ENCODE measurements at regions not wholly inside any gene's neighbourhood (a gene's known extent, or its start where the extent isn't known, plus 50 kb on each side); places are given as distances from the start of the nearest gene placed in this dataset.
"Not testable (repeated sequence)": the region's sequence is repeated elsewhere in the genome, so short reads cannot be mapped to it uniquely, and the experiment has no call there.

GRCh38 chr1:103958699-103959098, 209.0 kb downstream of the AMY1C start:
- Mint-ChIP-seq H3K27ac (no peak overlapping the region), H3K4me1 (peaks cover 8% of the 10 kb centered on the region), H3K27me3 (no peaks in the 10 kb centered on the region), H3K36me3 (no peaks in the 10 kb centered on the region), H3K9me3 (no peaks in the 10 kb centered on the region), H3K4me3 (no peak overlapping the region)
- no peak for ATAC-seq

GRCh38 chr1:103959565-103959964, 209.9 kb downstream of the AMY1C start:
- H3K27me3 Mint-ChIP-seq = no peaks in the 10 kb centered on the region
- peaks cover 8% of the 10 kb centered on the region for H3K4me1 Mint-ChIP-seq
- H3K9me3 Mint-ChIP-seq = no peaks in the 10 kb centered on the region
- no peak for ATAC-seq
- no peaks in the 10 kb centered on the region for H3K36me3 Mint-ChIP-seq
- no peak overlapping the region for H3K4me3 Mint-ChIP-seq
- H3K27ac Mint-ChIP-seq = no peak overlapping the region

- ATAC-seq = no peak
- no peak overlapping the region for H3K27ac Mint-ChIP-seq
- no peak overlapping the region for H3K4me3 Mint-ChIP-seq
- H3K27me3 Mint-ChIP-seq = no peaks in the 10 kb centered on the region
- no peaks in the 10 kb centered on the region for H3K36me3 Mint-ChIP-seq
- H3K9me3 Mint-ChIP-seq = no peaks in the 10 kb centered on the region
- H3K4me1 Mint-ChIP-seq = peaks cover 8% of the 10 kb centered on the region
Observed at GRCh38 chr1:103960045-103960444, 210.3 kb downstream of the AMY1C start.

GRCh38 chr1:103960710-103961109, 211.0 kb downstream of the AMY1C start:
- Mint-ChIP-seq H3K27ac (no peak overlapping the region), H3K9me3 (no peaks in the 10 kb centered on the region), H3K36me3 (no peaks in the 10 kb centered on the region), H3K27me3 (no peaks in the 10 kb centered on the region), H3K4me3 (no peak overlapping the region), H3K4me1 (peaks cover 8% of the 10 kb centered on the region)
- ATAC-seq = no peak

DNA sequence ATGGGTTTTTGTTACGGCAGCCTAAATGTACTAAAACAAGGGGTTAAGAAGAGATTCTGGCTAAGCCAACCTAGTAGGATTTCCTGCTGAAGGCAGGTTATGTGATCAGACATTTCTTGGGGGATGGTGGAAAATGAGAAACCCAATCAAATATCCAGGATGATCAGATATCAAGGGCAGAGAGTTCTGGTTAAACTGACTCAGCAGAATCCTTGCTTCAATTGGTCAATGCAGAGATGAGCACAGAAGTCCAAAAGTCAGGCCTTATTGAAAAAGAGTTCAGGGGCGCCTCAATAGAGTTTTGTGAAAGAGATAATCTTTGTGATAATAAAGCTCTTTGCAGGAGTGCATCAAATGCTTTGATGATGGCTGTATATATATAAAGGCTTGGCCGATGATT, 237.1 kb downstream of the AMY1C start:
- Mint-ChIP-seq H3K27ac (no peak overlapping the region), H3K4me3 (no peak overlapping the region), H3K4me1 (no peaks in the 10 kb centered on the region), H3K9me3 (no peaks in the 10 kb centered on the region), H3K36me3 (no peaks in the 10 kb centered on the region), H3K27me3 (no peaks in the 10 kb centered on the region)
- no peak for ATAC-seq

GRCh38 chr1:103997631-103998030, 247.9 kb downstream of the AMY1C start:
- H3K9me3 Mint-ChIP-seq = no peaks in the 10 kb centered on the region
- H3K4me3 Mint-ChIP-seq = no peak overlapping the region
- ATAC-seq = no peak
- H3K27ac Mint-ChIP-seq = no peak overlapping the region
- H3K4me1 Mint-ChIP-seq = no peaks in the 10 kb centered on the region
- no peaks in the 10 kb centered on the region for H3K27me3 Mint-ChIP-seq
- no peaks in the 10 kb centered on the region for H3K36me3 Mint-ChIP-seq

GRCh38 chr1:104018922-104019674, 269.4 kb downstream of the AMY1C start:
- H3K4me3 Mint-ChIP-seq = no peak overlapping the region
- no peak overlapping the region for H3K27ac Mint-ChIP-seq
- H3K36me3 Mint-ChIP-seq = no peaks in the 10 kb centered on the region
- H3K9me3 Mint-ChIP-seq = no peaks in the 10 kb centered on the region
- no peaks in the 10 kb centered on the region for H3K4me1 Mint-ChIP-seq
- peaks cover 18% of the 10 kb centered on the region for H3K27me3 Mint-ChIP-seq
- no peak for ATAC-seq

DNA sequence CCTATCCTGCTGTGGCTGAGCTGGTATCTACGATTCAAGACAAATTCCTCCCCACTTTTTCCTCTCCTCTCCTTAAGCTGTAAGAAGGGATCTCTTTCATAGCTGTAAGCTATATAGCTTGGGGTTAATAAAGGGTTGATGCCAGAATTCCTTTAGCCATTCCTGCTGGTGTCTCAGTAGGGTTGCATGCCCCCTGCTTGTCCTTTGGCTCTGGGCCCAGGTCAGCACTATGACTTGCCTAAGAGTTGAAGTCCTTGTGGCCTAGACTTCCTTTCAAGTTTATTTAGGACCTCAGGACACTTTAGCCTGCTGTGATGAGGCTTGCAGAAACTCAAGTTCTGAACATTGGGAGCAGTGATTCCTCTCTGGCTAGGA, 270.0 kb downstream of the AMY1C start:
- Mint-ChIP-seq H3K4me1 (no peaks in the 10 kb centered on the region), H3K36me3 (no peaks in the 10 kb centered on the region), H3K27me3 (peaks cover 18% of the 10 kb centered on the region), H3K9me3 (no peaks in the 10 kb centered on the region), H3K27ac (no peak overlapping the region), H3K4me3 (no peak overlapping the region)
- no peak for ATAC-seq

DNA sequence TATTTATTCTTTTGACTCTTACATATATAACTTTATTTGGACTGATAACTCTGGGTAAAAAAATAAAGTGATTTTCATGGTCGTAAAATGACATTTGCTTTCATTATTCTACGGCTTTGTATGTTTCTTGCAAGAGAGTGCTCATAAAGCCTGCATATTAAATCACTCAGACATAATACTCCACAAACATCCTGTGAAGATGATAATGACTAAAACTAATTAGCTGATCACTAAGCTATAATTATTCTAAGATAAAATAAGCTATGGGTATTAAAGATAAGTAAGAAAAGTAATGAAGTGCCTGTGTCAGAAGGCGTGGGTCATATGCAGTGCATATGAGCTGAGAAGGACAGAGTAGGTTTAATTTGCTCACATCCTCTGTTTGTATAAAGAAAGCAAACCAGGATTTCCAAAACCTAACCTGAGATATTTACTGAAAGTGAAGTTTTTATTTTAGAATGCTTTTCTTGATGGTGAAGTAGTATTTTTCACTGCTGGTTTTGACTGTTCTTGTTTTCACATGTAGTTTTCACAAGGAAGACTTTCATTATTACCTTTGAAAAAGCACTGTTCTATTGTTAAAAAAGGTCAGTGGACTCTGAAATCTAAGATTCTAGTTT, 278.8 kb downstream of the AMY1C start:
- no peaks in the 10 kb centered on the region for H3K4me1 Mint-ChIP-seq
- H3K36me3 Mint-ChIP-seq = no peaks in the 10 kb centered on the region
- H3K27me3 Mint-ChIP-seq = no peaks in the 10 kb centered on the region
- H3K9me3 Mint-ChIP-seq = no peaks in the 10 kb centered on the region
- no peak overlapping the region for H3K27ac Mint-ChIP-seq
- ATAC-seq = no peak
- H3K4me3 Mint-ChIP-seq = no peak overlapping the region

- Mint-ChIP-seq H3K36me3 (no peaks in the 10 kb centered on the region), H3K4me1 (no peaks in the 10 kb centered on the region), H3K9me3 (no peaks in the 10 kb centered on the region), H3K27ac (no peak overlapping the region), H3K27me3 (no peaks in the 10 kb centered on the region), H3K4me3 (no peak overlapping the region)
- no peak for ATAC-seq
Observed at GRCh38 chr1:104029456-104029970, 279.8 kb downstream of the AMY1C start.

DNA sequence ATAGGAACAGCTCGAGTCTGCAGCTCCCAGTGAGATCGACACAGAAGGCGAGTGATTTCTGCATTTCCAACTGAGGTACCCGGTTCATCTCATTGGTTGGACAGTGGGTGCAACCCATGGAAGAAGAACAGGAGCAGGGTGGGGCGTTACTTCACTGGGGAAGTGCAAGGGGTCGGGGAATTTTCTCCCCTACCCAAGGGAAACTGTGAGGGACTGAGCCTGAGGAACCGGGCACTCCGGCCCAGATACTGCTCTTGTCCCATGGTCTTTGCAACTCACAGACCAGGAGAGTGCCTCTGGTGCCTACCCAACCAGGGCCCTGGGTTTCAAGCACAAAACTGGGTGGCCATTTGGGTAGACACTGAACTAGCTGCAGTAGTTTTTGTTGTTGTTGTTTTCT, 307.1 kb downstream of the AMY1C start:
- ATAC-seq = no peak
- H3K4me1 Mint-ChIP-seq = peaks cover 15% of the 10 kb centered on the region
- H3K27me3 Mint-ChIP-seq = no peaks in the 10 kb centered on the region
- no peak overlapping the region for H3K27ac Mint-ChIP-seq
- no peaks in the 10 kb centered on the region for H3K36me3 Mint-ChIP-seq
- peaks cover 9% of the 10 kb centered on the region for H3K9me3 Mint-ChIP-seq
- H3K4me3 Mint-ChIP-seq = no peak overlapping the region

- Mint-ChIP-seq H3K4me1 (peaks cover 15% of the 10 kb centered on the region), H3K27ac (peak overlapping the region; percentile 48)
- not testable (repeated sequence) for H3K4me3 Mint-ChIP-seq, ATAC-seq, H3K9me3 Mint-ChIP-seq, H3K27me3 Mint-ChIP-seq, H3K36me3 Mint-ChIP-seq
Observed at GRCh38 chr1:104057219-104057898, 307.7 kb downstream of the AMY1C start.

- H3K27me3 Mint-ChIP-seq, H3K4me1 Mint-ChIP-seq, ATAC-seq, H3K4me3 Mint-ChIP-seq, H3K9me3 Mint-ChIP-seq, H3K27ac Mint-ChIP-seq, H3K36me3 Mint-ChIP-seq: not testable (repeated sequence)
Observed at GRCh38 chr1:104061637-104062036, 311.9 kb downstream of the AMY1C start.

DNA sequence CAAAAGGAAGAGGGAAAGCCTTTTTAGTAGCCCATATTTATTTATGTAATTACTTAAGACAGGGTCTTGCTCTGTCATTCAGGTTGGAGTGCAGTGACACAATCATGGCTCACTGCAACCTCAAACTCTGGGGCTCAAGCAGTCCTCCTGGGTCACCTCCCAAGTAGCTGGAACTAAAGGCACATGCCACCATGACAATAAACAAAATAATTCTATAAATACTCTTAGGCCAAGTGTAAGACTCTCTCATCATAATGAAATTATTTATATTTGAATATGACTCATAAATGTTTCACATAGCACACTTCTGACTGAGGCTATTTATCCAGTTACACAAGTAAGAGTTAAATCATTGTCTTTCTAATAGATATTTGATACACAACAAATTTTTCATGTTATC, 314.7 kb downstream of the AMY1C start:
- H3K27ac Mint-ChIP-seq = no peak overlapping the region
- no peaks in the 10 kb centered on the region for H3K4me1 Mint-ChIP-seq
- ATAC-seq = no peak
- no peak overlapping the region for H3K4me3 Mint-ChIP-seq
- no peaks in the 10 kb centered on the region for H3K27me3 Mint-ChIP-seq
- no peaks in the 10 kb centered on the region for H3K9me3 Mint-ChIP-seq
- H3K36me3 Mint-ChIP-seq = no peaks in the 10 kb centered on the region

- no peak overlapping the region for H3K4me3 Mint-ChIP-seq
- H3K4me1 Mint-ChIP-seq = no peaks in the 10 kb centered on the region
- no peak for ATAC-seq
- H3K27ac Mint-ChIP-seq = no peak overlapping the region
- no peaks in the 10 kb centered on the region for H3K27me3 Mint-ChIP-seq
- H3K9me3 Mint-ChIP-seq = no peaks in the 10 kb centered on the region
- no peaks in the 10 kb centered on the region for H3K36me3 Mint-ChIP-seq
Observed at GRCh38 chr1:104072915-104073371, 323.2 kb downstream of the AMY1C start.

DNA sequence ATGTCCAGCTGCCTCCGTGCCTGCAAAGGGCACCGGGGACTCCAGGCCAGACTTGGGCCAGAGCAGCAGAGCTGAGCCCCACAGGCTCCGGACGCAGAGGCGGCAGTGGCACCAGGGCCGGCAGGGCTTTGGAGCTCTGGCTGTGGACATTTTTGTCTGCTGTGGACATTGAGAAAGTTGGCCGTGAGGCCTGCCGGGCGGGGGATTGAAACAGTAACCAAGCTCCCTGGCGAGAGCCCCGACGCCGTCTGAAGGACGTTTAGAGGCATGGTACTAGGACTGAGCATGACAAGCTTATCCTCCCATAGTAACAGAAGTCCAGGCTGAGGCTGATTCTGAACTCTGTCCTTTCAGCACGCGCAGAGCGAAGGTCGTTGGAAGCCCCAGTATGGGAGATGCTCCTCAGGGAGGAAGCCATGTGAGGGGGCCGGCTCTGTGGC, 323.8 kb downstream of the AMY1C start:
- Mint-ChIP-seq H3K27ac (no peak overlapping the region), H3K9me3 (no peaks in the 10 kb centered on the region), H3K36me3 (no peaks in the 10 kb centered on the region), H3K4me1 (no peaks in the 10 kb centered on the region), H3K27me3 (no peaks in the 10 kb centered on the region), H3K4me3 (no peak overlapping the region)
- ATAC-seq = no peak

Data from stimulated activated memory B cell treated with anti-CD40 and anti-IgM and Interleukin-4, amounts not matched to agents 10 μg/mL and 1 μg/mL and 100 μg/mL, for 72 hours (primary cell).